ENCODE measurements at regions not wholly inside any gene's neighbourhood (a gene's known extent, or its start where the extent isn't known, plus 50 kb on each side); places are given as distances from the start of the nearest gene placed in this dataset.

DNA sequence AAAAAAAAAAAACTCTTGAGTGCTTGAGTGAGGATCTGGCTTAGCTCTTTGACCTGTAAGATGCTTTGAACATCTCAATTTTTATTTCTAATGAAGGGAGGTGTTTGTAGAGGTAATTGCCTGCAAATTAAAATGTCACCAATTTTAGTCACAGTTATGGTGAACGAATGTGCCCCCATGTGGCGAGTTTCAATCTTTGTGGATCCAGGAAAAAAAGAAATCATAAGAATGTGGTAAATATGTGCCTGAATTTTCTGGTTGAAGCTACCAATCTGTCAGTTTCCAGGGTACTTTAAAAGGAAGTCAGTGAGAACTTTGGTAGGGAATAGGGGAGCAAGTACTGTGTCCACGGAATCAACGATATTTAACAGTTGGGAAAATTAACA lies 1772.4 kb upstream of the CDH9 start:
- Histone ChIP-seq H3K4me3 (replicated peaks; ENCODE audit: insufficient read depth, low read length) (no peak overlapping the region), H3K27ac (replicated peaks) (no peak overlapping the region), H3K27me3 (ENCODE audit: insufficient read depth, poor library complexity, severe bottlenecking) (no peaks in the 10 kb centered on the region)
- DNase-seq (ENCODE audit: low read depth in 1 of 2, low spot score in 1 of 2): no peak
- TF ChIP-seq, protein P1, sequence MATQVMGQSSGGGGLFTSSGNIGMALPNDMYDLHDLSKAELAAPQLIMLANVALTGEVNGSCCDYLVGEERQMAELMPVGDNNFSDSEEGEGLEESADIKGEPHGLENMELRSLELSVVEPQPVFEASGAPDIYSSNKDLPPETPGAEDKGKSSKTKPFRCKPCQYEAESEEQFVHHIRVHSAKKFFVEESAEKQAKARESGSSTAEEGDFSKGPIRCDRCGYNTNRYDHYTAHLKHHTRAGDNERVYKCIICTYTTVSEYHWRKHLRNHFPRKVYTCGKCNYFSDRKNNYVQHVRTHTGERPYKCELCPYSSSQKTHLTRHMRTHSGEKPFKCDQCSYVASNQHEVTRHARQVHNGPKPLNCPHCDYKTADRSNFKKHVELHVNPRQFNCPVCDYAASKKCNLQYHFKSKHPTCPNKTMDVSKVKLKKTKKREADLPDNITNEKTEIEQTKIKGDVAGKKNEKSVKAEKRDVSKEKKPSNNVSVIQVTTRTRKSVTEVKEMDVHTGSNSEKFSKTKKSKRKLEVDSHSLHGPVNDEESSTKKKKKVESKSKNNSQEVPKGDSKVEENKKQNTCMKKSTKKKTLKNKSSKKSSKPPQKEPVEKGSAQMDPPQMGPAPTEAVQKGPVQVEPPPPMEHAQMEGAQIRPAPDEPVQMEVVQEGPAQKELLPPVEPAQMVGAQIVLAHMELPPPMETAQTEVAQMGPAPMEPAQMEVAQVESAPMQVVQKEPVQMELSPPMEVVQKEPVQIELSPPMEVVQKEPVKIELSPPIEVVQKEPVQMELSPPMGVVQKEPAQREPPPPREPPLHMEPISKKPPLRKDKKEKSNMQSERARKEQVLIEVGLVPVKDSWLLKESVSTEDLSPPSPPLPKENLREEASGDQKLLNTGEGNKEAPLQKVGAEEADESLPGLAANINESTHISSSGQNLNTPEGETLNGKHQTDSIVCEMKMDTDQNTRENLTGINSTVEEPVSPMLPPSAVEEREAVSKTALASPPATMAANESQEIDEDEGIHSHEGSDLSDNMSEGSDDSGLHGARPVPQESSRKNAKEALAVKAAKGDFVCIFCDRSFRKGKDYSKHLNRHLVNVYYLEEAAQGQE (IDR thresholded peaks at IDR 0.05; ENCODE audit: insufficient replicate concordance, low read depth): no peak
- TF ChIP-seq SPI1 (IDR thresholded peaks at IDR 0.05; ENCODE audit: borderline replicate concordance, low read depth) (no peak), GABPA (IDR thresholded peaks at IDR 0.05; ENCODE audit: low read depth) (no peak), POLR2AphosphoS5 (IDR thresholded peaks at IDR 0.05; ENCODE audit: low read depth) (no peak)
- TF ChIP-seq, protein P2, sequence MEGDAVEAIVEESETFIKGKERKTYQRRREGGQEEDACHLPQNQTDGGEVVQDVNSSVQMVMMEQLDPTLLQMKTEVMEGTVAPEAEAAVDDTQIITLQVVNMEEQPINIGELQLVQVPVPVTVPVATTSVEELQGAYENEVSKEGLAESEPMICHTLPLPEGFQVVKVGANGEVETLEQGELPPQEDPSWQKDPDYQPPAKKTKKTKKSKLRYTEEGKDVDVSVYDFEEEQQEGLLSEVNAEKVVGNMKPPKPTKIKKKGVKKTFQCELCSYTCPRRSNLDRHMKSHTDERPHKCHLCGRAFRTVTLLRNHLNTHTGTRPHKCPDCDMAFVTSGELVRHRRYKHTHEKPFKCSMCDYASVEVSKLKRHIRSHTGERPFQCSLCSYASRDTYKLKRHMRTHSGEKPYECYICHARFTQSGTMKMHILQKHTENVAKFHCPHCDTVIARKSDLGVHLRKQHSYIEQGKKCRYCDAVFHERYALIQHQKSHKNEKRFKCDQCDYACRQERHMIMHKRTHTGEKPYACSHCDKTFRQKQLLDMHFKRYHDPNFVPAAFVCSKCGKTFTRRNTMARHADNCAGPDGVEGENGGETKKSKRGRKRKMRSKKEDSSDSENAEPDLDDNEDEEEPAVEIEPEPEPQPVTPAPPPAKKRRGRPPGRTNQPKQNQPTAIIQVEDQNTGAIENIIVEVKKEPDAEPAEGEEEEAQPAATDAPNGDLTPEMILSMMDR (IDR thresholded peaks at IDR 0.05; ENCODE audit: insufficient read depth, low read length): no peak

DNA sequence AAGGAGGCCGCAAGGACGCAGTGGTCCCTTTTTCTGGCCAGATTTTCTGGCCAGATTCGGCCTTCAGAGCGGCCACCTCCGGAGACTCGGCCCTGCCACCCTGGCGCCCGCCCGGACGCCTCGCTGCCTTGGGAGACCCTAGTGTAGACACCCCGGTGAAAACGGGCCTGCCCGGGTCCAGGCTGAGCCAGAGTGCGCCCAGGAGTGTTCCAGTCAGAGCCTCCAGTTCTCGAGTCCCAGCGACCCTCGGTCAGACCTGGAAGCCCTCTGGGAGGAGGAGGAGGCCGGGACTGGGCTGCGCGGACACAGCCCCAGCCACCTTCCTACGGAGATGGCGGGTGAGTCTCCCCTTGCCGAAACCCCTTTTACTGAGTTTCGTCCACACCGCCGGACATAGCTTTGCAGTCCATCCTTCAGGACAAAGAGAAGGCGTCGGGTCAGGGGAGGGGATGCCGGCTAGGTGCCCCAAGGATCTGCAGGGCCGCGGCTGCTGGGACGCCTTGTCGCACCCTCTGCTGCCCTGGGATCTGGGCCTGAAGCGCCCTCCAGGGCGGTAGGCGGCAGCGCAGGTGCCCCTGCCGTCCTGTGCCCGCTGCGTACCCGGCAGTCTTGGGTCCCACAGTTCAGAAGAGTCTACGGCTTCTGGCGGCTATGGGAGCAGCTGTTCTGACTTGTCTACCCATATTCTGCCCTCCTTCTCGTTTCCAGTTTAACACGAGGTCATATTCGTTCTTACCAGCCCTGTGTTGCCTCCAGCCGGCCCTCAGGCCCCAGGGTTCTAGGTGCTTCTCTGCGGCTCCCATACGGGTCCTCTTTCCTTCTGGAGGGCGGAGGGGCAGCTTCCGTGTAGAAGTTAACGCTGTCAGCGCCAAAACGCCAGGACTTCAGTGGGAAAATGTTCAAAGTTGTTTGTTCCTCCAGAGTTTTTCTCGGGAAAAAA lies 1771.7 kb upstream of the CDH9 start:
- no peak for TF ChIP-seq GABPA (IDR thresholded peaks at IDR 0.05; ENCODE audit: low read depth)
- TF ChIP-seq, protein P1 (IDR thresholded peaks at IDR 0.05; ENCODE audit: insufficient replicate concordance, low read depth): no peak
- TF ChIP-seq, protein P2 (IDR thresholded peaks at IDR 0.05; ENCODE audit: insufficient read depth, low read length): no peak
- TF ChIP-seq POLR2AphosphoS5 (IDR thresholded peaks at IDR 0.05; ENCODE audit: low read depth): no peak
- TF ChIP-seq SPI1 (IDR thresholded peaks at IDR 0.05; ENCODE audit: borderline replicate concordance, low read depth): no peak
- no peak for DNase-seq (ENCODE audit: low read depth in 1 of 2, low spot score in 1 of 2)

DNA sequence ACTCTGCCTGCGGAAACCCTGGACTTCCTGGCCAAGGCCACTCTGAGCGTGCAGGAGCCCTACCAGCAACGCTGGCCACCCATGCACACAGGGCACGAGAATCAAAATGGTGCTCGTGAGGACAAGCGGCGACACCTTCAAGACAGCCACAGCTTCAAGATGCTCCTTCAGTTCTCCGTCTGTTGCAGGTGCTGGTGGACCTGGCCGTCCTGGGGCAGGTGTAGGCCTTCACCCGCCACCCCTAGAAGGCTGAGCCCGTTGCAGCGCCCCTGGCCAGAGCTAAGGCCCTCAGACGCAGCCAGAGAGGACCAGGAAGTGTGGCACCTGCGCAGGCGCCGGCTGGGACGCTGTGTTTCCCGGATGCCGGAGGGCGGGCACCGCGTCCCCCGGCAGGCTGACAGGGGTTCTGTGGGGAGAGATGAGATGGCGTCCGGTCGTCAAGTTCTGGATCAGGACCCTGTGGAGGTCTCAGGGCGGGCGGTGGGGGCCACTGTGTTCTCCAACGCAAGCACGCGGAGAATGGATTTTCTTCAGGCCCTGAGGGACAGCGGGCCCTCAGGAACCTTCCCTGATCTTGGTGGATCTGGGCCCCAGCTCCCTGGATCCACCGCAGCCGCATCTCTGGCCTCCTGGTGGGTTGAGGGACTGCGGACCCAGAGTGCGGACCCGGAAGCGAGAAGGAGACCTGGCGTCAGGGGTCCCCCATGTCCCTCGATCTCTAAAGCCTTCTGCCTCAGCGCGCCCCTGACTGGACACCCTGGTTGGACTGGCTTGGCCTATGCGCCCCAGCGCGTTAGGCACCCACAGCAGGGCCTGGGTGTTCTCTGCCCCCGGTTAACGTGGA lies 1770.8 kb upstream of the CDH9 start:
- Histone ChIP-seq H3K27ac (replicated peaks) (no peak overlapping the region), H3K27me3 (ENCODE audit: insufficient read depth, poor library complexity, severe bottlenecking) (no peaks in the 10 kb centered on the region), H3K4me3 (replicated peaks; ENCODE audit: insufficient read depth, low read length) (no peak overlapping the region)
- TF ChIP-seq POLR2AphosphoS5 (IDR thresholded peaks at IDR 0.05; ENCODE audit: low read depth) (no peak), GABPA (IDR thresholded peaks at IDR 0.05; ENCODE audit: low read depth) (no peak), SPI1 (IDR thresholded peaks at IDR 0.05; ENCODE audit: borderline replicate concordance, low read depth) (no peak)
- TF ChIP-seq, protein P2 (IDR thresholded peaks at IDR 0.05; ENCODE audit: insufficient read depth, low read length): no peak
- TF ChIP-seq, protein P1 (IDR thresholded peaks at IDR 0.05; ENCODE audit: insufficient replicate concordance, low read depth): no peak
- no peak for DNase-seq (ENCODE audit: low read depth in 1 of 2, low spot score in 1 of 2)

More for the DNA sequence above, 1771.7 kb upstream of the CDH9 start:
- no peak overlapping the region for H3K27ac ChIP-seq (replicated peaks)
- H3K4me3 ChIP-seq (replicated peaks; ENCODE audit: insufficient read depth, low read length): no peak overlapping the region
- no peaks in the 10 kb centered on the region for H3K27me3 ChIP-seq (ENCODE audit: insufficient read depth, poor library complexity, severe bottlenecking)

Measured in HL-60 (cell line).